C4-2B (cell line): ENCODE measurements at regions not wholly inside any gene's neighbourhood (a gene's known extent, or its start where the extent isn't known, plus 50 kb on each side); places are given as distances from the start of the nearest gene placed in this dataset.

ENCODE experiments used
- ZFX ChIP-seq: fragments of 450-650 bp; IDR thresholded peaks from 2 replicates; pipeline ENCODE4 v1.6.1; 2017
- TF ChIP-seq, protein P1 (sequence below): fragments of 450-650 bp; conservative IDR thresholded peaks from 2 replicates; pipeline ENCODE4 v1.5.1; 2017; ENCODE audit warnings: mild to moderate bottlenecking

DNA sequence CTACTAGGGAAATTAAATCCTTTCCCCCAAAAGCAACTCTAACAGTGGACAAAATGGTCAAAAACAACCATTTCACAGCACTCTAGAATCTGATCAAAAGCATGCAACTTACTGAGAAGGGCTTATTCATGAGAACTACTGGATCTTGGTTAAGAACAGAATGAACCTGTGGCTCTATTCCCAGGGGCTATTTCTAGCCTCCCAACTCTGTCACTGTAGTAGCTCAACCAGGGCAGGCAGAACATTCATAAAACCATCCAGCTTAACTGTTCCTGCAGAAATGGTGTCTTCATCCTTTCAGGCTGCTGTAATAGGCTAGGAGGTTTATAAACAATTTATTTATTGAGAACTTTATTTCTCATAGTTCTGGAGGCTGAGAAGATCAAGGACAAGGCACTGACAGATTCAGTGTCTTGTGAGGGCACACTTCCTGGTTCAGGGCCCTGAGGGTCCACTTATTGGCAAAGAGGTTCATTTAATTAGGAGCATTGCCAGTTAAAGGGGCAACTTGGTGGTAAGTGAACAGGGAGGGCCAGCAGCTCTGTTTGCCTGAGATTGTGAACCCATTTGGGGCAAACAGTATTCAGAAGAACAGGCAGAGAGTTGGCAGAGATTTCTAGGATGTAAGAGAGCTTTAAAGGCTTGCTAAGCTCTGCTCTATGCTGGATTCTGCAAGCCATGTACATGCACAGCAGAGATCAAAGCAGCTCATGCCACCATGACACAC, 238.5 kb upstream of the FBXL7 start:
- TF ChIP-seq, protein P1, sequence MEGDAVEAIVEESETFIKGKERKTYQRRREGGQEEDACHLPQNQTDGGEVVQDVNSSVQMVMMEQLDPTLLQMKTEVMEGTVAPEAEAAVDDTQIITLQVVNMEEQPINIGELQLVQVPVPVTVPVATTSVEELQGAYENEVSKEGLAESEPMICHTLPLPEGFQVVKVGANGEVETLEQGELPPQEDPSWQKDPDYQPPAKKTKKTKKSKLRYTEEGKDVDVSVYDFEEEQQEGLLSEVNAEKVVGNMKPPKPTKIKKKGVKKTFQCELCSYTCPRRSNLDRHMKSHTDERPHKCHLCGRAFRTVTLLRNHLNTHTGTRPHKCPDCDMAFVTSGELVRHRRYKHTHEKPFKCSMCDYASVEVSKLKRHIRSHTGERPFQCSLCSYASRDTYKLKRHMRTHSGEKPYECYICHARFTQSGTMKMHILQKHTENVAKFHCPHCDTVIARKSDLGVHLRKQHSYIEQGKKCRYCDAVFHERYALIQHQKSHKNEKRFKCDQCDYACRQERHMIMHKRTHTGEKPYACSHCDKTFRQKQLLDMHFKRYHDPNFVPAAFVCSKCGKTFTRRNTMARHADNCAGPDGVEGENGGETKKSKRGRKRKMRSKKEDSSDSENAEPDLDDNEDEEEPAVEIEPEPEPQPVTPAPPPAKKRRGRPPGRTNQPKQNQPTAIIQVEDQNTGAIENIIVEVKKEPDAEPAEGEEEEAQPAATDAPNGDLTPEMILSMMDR: no peak
- no peak for TF ChIP-seq ZFX
